BE2C (cell line): ENCODE measurements at regions not wholly inside any gene's neighbourhood (a gene's known extent, or its start where the extent isn't known, plus 50 kb on each side); places are given as distances from the start of the nearest gene placed in this dataset.

Experiments
- DNase-seq: peaks from one replicate; pipeline ENCODE4 v3.0.0-alpha.2; 2020
- H3K27me3 ChIP-seq: fragments of 250-450 bp; sonication (Bioruptor Pico); 2 replicates; pipeline ENCODE4 v1.5.1; 2020; ENCODE audit warnings: mild to moderate bottlenecking
- H3K36me3 ChIP-seq: fragments of 250-450 bp; sonication (Bioruptor Pico); 2 replicates; pipeline ENCODE4 v1.5.1; 2020; ENCODE audit warnings: mild to moderate bottlenecking
- H3K4me1 ChIP-seq: fragments of 250-450 bp; sonication (Bioruptor Pico); 2 replicates; pipeline ENCODE4 v1.5.1; 2020
- H3K4me3 ChIP-seq: 2 replicates; pipeline ENCODE4 v1.5.1; 2011; ENCODE audit warnings: low read depth, low read length
- H3K9me3 ChIP-seq: fragments of 250-450 bp; sonication (Bioruptor Pico); 2 replicates; pipeline ENCODE4 v1.5.1; 2020
- TF ChIP-seq, protein P1 (sequence below): IDR thresholded peaks from 2 replicates; pipeline ENCODE4 v1.5.1; 2012; ENCODE audit warnings: mild to moderate bottlenecking, low read depth, low read length

DNA sequence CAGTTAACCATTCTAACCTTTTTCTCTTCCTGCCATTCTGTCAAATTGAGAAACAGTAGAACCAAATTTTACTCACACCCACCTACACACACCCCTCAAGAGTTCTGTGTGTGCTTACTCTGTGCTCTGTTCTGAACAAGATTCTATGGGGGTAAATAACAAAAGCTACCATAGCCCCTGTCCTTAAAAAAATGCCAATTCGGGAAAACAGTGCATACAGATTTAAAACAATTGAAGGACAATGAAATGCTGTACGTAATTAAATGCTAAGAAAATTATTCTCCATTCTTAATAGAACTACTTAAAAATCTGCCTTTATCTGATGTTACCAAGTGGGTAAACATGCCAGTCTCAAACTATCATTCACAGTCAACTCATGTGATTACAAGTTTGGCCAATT, 1107.5 kb downstream of the TUSC7 start:
- Histone ChIP-seq H3K4me1 (peaks cover 15% of the 10 kb centered on the region), H3K36me3 (no peaks in the 10 kb centered on the region), H3K27me3 (no peaks in the 10 kb centered on the region), H3K9me3 (no peaks in the 10 kb centered on the region), H3K4me3 (no peak overlapping the region)
- DNase-seq = no peak
- TF ChIP-seq, protein P1, sequence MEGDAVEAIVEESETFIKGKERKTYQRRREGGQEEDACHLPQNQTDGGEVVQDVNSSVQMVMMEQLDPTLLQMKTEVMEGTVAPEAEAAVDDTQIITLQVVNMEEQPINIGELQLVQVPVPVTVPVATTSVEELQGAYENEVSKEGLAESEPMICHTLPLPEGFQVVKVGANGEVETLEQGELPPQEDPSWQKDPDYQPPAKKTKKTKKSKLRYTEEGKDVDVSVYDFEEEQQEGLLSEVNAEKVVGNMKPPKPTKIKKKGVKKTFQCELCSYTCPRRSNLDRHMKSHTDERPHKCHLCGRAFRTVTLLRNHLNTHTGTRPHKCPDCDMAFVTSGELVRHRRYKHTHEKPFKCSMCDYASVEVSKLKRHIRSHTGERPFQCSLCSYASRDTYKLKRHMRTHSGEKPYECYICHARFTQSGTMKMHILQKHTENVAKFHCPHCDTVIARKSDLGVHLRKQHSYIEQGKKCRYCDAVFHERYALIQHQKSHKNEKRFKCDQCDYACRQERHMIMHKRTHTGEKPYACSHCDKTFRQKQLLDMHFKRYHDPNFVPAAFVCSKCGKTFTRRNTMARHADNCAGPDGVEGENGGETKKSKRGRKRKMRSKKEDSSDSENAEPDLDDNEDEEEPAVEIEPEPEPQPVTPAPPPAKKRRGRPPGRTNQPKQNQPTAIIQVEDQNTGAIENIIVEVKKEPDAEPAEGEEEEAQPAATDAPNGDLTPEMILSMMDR = no peak

DNA sequence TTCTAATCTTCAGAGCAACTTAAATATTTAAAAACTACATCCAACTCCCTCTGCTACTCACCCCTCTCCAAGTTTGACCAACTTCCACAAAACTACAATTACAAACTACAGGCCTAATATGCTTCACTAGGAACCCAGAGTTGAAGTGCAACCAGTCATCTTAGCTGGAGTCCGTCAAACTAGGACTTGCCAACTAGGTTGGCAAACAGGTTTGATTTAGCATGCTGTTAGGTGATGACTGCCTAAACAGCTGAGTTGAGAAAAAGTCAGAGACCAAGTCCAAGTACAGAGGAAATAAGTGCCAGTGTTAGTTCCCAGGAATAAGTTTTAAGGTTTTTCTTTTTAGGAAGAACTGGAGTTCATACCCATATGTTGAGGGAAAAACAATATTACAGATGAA, 1109.0 kb downstream of the TUSC7 start:
- TF ChIP-seq, protein P1 = no peak
- H3K36me3 ChIP-seq = no peaks in the 10 kb centered on the region
- DNase-seq = no peak
- no peaks in the 10 kb centered on the region for H3K9me3 ChIP-seq
- no peak overlapping the region for H3K4me3 ChIP-seq
- H3K27me3 ChIP-seq = no peaks in the 10 kb centered on the region
- H3K4me1 ChIP-seq = peaks cover 17% of the 10 kb centered on the region

DNA sequence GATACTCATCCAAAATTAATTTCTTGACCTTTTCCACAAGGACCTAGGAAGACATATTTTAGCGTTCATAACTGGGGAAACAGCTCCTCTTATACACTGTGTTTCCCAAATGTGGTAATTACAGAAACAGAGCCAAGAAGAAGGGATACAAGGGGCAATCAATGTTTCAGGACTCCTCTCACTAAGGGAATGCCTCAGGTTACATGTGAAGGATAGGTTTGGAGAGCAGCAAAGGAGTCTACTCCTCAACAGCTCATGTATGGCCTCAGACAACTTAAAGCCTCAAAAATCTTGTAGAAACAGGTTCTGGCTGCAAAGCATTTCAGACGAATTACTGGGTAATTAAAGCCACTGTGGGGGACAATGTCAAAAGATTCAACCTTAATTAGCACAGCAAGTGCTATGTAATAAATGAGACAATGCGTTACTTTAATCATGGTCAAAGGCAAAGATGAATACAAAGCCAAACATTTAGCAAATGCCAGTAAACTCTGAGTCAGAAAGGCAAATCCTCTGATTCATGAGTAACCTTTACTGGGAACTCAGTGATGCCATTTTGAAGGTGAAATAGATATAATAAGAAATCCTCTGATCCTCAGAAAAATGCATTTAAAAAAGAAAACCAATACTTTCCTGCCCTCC, 1111.2 kb downstream of the TUSC7 start:
- peaks cover 10% of the 10 kb centered on the region for H3K4me1 ChIP-seq
- H3K4me3 ChIP-seq = no peak overlapping the region
- DNase-seq = no peak
- no peaks in the 10 kb centered on the region for H3K27me3 ChIP-seq
- no peaks in the 10 kb centered on the region for H3K36me3 ChIP-seq
- no peaks in the 10 kb centered on the region for H3K9me3 ChIP-seq
- TF ChIP-seq, protein P1 = no peak

GRCh38 chr3:117822416-117822815, 1112.8 kb downstream of the TUSC7 start:
- no peak for DNase-seq
- TF ChIP-seq, protein P1 = no peak
- no peaks in the 10 kb centered on the region for H3K27me3 ChIP-seq
- no peak overlapping the region for H3K4me3 ChIP-seq
- H3K36me3 ChIP-seq = no peaks in the 10 kb centered on the region; the same call in 1 of the 2 replicates
- H3K9me3 ChIP-seq = no peaks in the 10 kb centered on the region
- peaks cover 23% of the 10 kb centered on the region for H3K4me1 ChIP-seq

GRCh38 chr3:117836296-117836695, 1126.7 kb downstream of the TUSC7 start:
- Histone ChIP-seq H3K4me1 (peaks cover 15% of the 10 kb centered on the region), H3K36me3 (peaks cover 2% of the 10 kb centered on the region; the same call in 1 of the 2 replicates), H3K4me3 (no peak overlapping the region), H3K9me3 (no peaks in the 10 kb centered on the region), H3K27me3 (no peaks in the 10 kb centered on the region)
- no peak for DNase-seq
- TF ChIP-seq, protein P1 = no peak

GRCh38 chr3:117837391-117837790, 1127.8 kb downstream of the TUSC7 start:
- TF ChIP-seq, protein P1 = no peak
- no peak for DNase-seq
- H3K27me3 ChIP-seq = no peaks in the 10 kb centered on the region
- H3K9me3 ChIP-seq = no peaks in the 10 kb centered on the region
- peaks cover 2% of the 10 kb centered on the region; the same call in 1 of the 2 replicates for H3K36me3 ChIP-seq
- H3K4me1 ChIP-seq = peaks cover 15% of the 10 kb centered on the region
- no peak overlapping the region for H3K4me3 ChIP-seq
